Choroid plexus epithelial cell (primary cell): ENCODE measurements at regions not wholly inside any gene's neighbourhood (a gene's known extent, or its start where the extent isn't known, plus 50 kb on each side); places are given as distances from the start of the nearest gene placed in this dataset.

Source experiments
- DNase-seq: peaks from one replicate; pipeline ENCODE4 v3.0.0-alpha.2; 2010; ENCODE audit warnings: low read depth
- H3K4me3 ChIP-seq: 2 replicates; pipeline ENCODE4 v1.5.1; 2011; ENCODE audit warnings: low read depth, mild to moderate bottlenecking, control low read depth, low read length, moderate library complexity
- TF ChIP-seq, protein P1 (sequence below): conservative IDR thresholded peaks from 2 replicates; pipeline ENCODE4 v1.5.1; 2011; ENCODE audit warnings: low read depth, mild to moderate bottlenecking, control low read depth, inconsistent platforms, low read length, moderate library complexity

DNA sequence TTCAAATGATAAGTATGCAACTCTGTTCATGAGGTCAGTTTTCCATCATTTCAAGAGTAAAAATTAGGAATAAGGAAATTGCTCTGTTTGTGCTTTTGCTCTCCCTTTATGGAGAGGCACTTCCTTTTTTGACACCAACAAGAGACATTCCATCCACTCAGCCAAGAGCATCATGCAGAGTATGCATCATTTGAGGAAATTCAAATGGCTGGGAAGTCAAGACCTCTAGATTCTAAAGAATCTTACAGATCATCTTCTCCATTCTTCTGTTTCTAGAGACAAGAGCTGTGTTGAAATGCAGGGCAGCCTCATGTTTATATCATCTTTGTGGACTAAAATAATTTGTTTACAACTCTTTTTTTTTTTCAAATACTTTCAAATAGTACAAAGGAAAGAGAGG is 669.4 kb downstream of the CDH11 start:
- TF ChIP-seq, protein P1, sequence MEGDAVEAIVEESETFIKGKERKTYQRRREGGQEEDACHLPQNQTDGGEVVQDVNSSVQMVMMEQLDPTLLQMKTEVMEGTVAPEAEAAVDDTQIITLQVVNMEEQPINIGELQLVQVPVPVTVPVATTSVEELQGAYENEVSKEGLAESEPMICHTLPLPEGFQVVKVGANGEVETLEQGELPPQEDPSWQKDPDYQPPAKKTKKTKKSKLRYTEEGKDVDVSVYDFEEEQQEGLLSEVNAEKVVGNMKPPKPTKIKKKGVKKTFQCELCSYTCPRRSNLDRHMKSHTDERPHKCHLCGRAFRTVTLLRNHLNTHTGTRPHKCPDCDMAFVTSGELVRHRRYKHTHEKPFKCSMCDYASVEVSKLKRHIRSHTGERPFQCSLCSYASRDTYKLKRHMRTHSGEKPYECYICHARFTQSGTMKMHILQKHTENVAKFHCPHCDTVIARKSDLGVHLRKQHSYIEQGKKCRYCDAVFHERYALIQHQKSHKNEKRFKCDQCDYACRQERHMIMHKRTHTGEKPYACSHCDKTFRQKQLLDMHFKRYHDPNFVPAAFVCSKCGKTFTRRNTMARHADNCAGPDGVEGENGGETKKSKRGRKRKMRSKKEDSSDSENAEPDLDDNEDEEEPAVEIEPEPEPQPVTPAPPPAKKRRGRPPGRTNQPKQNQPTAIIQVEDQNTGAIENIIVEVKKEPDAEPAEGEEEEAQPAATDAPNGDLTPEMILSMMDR, result no peak
- peak; percentile 75 for DNase-seq
- H3K4me3 ChIP-seq, result no peak overlapping the region

DNA sequence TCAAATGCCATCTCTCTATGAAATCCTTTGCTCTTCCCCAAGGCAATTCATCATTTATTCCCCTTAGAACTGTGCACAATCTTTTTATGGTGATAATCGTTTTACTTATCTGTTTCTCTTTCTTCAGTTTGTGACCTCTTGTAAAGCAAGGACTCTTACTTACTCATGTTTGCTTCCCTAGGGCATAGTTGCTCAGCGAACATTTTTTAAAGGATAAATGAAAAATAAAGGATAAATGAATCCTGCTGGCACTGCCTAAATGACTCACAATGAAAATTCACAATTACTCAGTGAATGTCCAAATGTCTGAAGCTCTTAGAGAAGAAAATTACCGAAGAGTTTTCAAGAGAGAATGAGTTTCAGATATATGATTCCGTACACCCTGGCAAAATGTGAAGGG is 671.7 kb downstream of the CDH11 start:
- TF ChIP-seq, protein P1, result no peak
- DNase-seq, result no peak
- no peak overlapping the region for H3K4me3 ChIP-seq

DNA sequence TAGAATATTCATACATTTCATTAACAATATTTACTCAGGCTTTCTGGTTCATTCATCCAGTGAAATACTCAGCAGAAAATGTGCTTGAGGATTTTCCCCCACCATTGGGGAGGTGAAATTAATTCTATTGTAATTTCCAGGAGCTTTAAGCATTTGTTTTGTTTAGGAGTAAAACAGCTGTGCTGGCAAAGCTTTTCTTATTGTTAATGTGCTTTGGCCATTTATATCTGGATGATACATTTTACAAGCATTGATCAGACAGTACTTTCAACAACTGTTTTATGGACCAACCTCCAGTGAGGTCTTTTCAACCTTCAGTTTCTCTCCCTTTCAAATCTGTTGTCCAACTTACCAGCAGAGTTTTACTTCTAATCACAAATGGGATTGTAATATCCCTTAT is 672.4 kb downstream of the CDH11 start:
- TF ChIP-seq, protein P1, result no peak
- DNase-seq, result no peak
- H3K4me3 ChIP-seq, result no peak overlapping the region

DNA sequence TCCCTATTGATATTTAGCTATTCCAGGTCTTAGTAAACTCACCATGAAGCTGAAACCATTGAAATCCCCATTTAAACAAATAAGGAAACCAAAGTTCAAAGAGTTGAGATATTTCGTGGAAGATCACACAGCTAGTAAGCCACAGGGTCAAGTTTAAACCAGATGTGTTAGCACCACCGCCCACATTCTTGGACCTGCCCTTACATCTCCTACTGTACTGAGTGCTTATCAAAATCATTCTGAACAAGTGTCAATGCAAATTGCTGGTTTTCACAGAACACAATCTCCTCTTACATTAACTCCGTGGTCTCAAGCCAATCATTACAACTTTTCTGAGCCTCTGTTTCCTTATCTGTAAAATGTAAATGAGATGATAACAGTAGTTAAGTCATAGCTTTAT is 676.2 kb downstream of the CDH11 start:
- DNase-seq, result peak; percentile 32
- no peak overlapping the region for H3K4me3 ChIP-seq
- TF ChIP-seq, protein P1, result no peak

DNA sequence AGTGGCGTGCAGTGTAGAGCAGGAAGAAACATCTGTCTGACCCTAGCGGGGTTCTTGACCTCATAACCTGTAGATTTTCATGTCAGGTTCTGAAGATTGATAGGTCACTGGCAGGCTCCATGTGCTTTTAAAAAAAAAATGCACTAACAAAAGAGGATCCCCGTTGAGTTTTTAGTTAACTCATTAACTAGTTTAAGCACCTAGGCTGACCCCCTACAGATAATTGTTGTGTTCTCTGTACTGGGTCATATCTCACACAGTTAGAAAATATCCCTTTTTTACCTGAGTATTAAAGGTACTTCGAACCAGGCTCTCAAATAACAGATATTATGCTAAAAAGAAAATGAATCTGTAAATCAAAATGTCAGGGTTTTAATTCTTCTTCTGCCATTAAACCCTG is 676.6 kb downstream of the CDH11 start:
- no peak overlapping the region for H3K4me3 ChIP-seq
- no peak for DNase-seq
- TF ChIP-seq, protein P1, result no peak

DNA sequence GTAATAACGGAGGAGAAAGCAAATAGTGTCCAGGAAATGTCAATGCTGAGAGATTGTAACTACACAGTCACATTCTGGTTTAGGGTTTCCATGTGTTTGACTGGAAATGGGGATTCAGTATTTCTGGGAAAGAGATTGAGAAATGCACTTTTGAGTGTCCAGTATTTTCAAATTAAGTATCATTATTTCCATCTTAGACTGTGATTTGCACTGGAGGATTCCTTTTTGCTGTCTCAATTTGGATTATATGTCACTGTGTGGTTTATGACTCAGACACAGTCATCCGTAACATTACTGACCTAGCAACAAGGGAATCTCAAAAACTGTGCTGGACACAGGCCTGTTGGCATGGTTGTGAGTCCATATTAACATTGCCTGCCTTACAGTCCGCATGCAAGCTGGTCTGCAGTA is 681.4 kb downstream of the CDH11 start:
- no peak overlapping the region for H3K4me3 ChIP-seq
- DNase-seq, result peak; percentile 94
- TF ChIP-seq, protein P1, result no peak

DNA sequence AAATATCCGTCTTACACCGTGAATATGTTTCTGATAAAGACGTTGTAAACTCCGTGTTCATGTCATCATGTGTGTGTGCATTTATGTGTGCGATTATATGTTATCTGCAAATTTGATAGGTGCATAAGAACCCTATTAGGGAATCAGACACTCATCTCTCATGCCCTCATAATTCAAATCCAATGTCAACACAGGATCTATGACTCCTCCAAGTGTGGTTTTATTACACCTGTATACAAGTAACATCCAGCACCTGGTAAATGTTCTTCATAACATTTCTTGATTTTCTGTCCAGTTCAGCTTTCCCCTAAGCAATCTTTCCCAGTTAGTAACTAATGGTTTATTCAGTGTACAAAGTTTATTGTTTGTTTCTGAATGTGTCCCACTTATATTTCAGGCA is 681.9 kb downstream of the CDH11 start:
- DNase-seq, result no peak
- no peak overlapping the region for H3K4me3 ChIP-seq
- TF ChIP-seq, protein P1, result no peak
